Astrocyte (in vitro differentiated cells and primary cell): ENCODE measurements at regions not wholly inside any gene's neighbourhood (a gene's known extent, or its start where the extent isn't known, plus 50 kb on each side); places are given as distances from the start of the nearest gene placed in this dataset.

Source experiments
- DNase-seq: peaks from one replicate; pipeline ENCODE4 v3.0.0-alpha.2; 2010; ENCODE audit warnings: low read depth
- FAIRE-seq: peaks from 2 replicates; lab custom pipeline; 2011; peaks lifted over from hg19 to GRCh38; lab: Jason Lieb, UNC
- H2AFZ ChIP-seq: 2 replicates; pipeline ENCODE4 v1.6.0; 2012; ENCODE audit warnings: low read depth, low read length, inconsistent platforms
- H3K27ac ChIP-seq: 2 replicates; pipeline ENCODE4 v1.5.1; 2011; ENCODE audit warnings: low read depth, low read length, inconsistent platforms
- H3K27me3 ChIP-seq: 2 replicates; pipeline ENCODE4 v1.6.0; 2011; ENCODE audit warnings: low read length, inconsistent platforms; ENCODE audit not compliant: insufficient read depth
- H3K36me3 ChIP-seq: 2 replicates; pipeline ENCODE4 v1.5.1; 2011; ENCODE audit warnings: low read length, inconsistent platforms; ENCODE audit not compliant: insufficient read depth
- H3K4me1 ChIP-seq: 2 replicates; pipeline ENCODE4 v1.5.1; 2011; ENCODE audit warnings: low read length, inconsistent platforms; ENCODE audit not compliant: insufficient read depth
- H3K4me2 ChIP-seq: 2 replicates; pipeline ENCODE4 v1.6.0; 2012; ENCODE audit warnings: low read length, inconsistent platforms
- H3K4me3 ChIP-seq: 2 replicates; pipeline ENCODE4 v1.5.1; 2011; ENCODE audit warnings: low read depth, mild to moderate bottlenecking, low read length, inconsistent platforms; ENCODE audit not compliant: insufficient read depth
- H3K79me2 ChIP-seq: 2 replicates; pipeline ENCODE4 v1.6.0; 2012; ENCODE audit warnings: mild to moderate bottlenecking, low read length, inconsistent platforms; ENCODE audit not compliant: insufficient read depth
- H3K9ac ChIP-seq: 2 replicates; pipeline ENCODE4 v1.6.0; 2012; ENCODE audit warnings: mild to moderate bottlenecking, low read length, inconsistent platforms
- H3K9me3 ChIP-seq: 2 replicates; pipeline ENCODE4 v1.5.1; 2012; ENCODE audit warnings: low read depth, mild to moderate bottlenecking, low read length, inconsistent platforms; ENCODE audit not compliant: insufficient read depth
- H4K20me1 ChIP-seq: 2 replicates; pipeline ENCODE4 v1.6.0; 2012; ENCODE audit warnings: low read length, inconsistent platforms; ENCODE audit not compliant: insufficient read depth
- H3K27ac Mint-ChIP-seq: one replicate; pipeline ENCODE4 v1.8.0; 2021; ENCODE audit warnings: mild to moderate bottlenecking, mixed read lengths; ENCODE audit not compliant: unreplicated experiment
- H3K27me3 Mint-ChIP-seq: one replicate; pipeline ENCODE4 v1.8.0; 2021; ENCODE audit warnings: low read depth, mixed read lengths; ENCODE audit not compliant: unreplicated experiment
- H3K36me3 Mint-ChIP-seq: one replicate; pipeline ENCODE4 v1.8.0; 2021; ENCODE audit warnings: low read depth, mixed read lengths; ENCODE audit not compliant: unreplicated experiment
- H3K4me1 Mint-ChIP-seq: one replicate; pipeline ENCODE4 v1.8.0; 2021; ENCODE audit warnings: low read depth, mixed read lengths; ENCODE audit not compliant: unreplicated experiment
- H3K4me3 Mint-ChIP-seq: one replicate; pipeline ENCODE4 v1.8.0; 2021; ENCODE audit warnings: mild to moderate bottlenecking, moderate library complexity, mixed read lengths; ENCODE audit not compliant: unreplicated experiment
- H3K9me3 Mint-ChIP-seq: one replicate; pipeline ENCODE4 v1.8.0; 2021; ENCODE audit warnings: mild to moderate bottlenecking, mixed read lengths; ENCODE audit not compliant: unreplicated experiment
- CTCF ChIP-seq: IDR thresholded peaks from 2 replicates; pipeline ENCODE4 v1.5.1; 2011; ENCODE audit warnings: low read depth, mild to moderate bottlenecking, inconsistent platforms, low read length, moderate library complexity; ENCODE audit not compliant: insufficient read depth
- EZH2 ChIP-seq: IDR thresholded peaks from 2 replicates; pipeline ENCODE4 v1.6.1; 2012; ENCODE audit warnings: mild to moderate bottlenecking, low read length, inconsistent platforms; ENCODE audit not compliant: insufficient read depth

DNA sequence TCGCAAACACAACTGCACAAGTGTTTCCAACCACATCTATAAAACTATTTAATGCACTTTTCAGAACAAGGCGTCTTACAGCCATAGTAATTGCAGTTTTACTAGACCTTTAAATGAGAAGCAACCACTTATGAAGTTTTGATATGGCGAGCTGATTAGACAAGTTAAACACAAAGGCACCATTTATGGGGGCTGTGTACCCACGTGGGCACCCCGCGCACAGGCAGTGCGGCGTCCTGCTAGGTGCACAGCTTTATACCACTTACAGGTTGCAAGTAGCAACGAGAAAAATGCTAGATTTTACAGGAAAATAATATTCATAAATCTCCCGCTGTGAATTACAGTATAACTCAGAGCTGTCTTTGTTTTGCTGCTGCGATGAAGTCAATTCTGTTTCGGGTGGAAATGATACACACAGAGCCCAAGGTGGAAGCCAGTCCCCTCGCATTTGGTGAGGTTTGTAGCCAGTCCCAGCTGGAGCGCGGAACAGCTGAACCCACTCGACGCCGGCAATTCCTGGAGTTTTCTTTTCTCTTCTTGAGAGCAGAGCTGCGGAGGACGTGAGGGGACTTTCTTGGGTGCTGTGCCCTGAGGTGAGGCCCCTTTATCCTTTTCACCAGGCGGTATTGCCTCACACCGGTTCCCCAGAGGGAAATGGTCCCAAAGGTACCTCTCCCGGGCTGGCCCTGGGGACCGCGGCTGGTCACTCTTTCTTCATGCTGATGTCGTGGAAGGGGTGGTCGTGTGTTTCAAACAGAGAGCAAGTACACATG is 76.7 kb downstream of the PTGR3 start:
- Histone ChIP-seq H2AFZ (no peak overlapping the region), H3K36me3 (no peaks in the 10 kb centered on the region), H4K20me1 (no peaks in the 10 kb centered on the region), H3K4me1 (no peaks in the 10 kb centered on the region), H3K27me3 (no peaks in the 10 kb centered on the region), H3K27ac (no peak overlapping the region), H3K9ac (no peak overlapping the region), H3K9me3 (no peaks in the 10 kb centered on the region), H3K4me3 (no peak overlapping the region), H3K79me2 (no peaks in the 10 kb centered on the region), H3K4me2 (no peak overlapping the region)
- no peak overlapping the region for H3K27ac Mint-ChIP-seq
- TF ChIP-seq CTCF (no peak), EZH2 (no peak)
- peaks cover 16% of the 10 kb centered on the region for H3K27me3 Mint-ChIP-seq
- peaks cover 6% of the 10 kb centered on the region for H3K4me1 Mint-ChIP-seq
- DNase-seq (no peak), FAIRE-seq (no peak)
- H3K9me3 Mint-ChIP-seq = no peaks in the 10 kb centered on the region
- H3K36me3 Mint-ChIP-seq = no peaks in the 10 kb centered on the region
- H3K4me3 Mint-ChIP-seq = no peak overlapping the region

GRCh38 chr18:75131381-75132000 is 77.4 kb downstream of the PTGR3 start:
- Histone ChIP-seq H3K4me2 (peak overlapping the region; percentile 26), H3K27ac (no peak overlapping the region), H3K27me3 (no peaks in the 10 kb centered on the region), H3K9me3 (no peaks in the 10 kb centered on the region), H2AFZ (no peak overlapping the region), H3K4me1 (no peaks in the 10 kb centered on the region), H4K20me1 (no peaks in the 10 kb centered on the region), H3K36me3 (no peaks in the 10 kb centered on the region), H3K4me3 (no peak overlapping the region), H3K9ac (no peak overlapping the region), H3K79me2 (no peaks in the 10 kb centered on the region)
- no peak for FAIRE-seq
- no peak overlapping the region for H3K27ac Mint-ChIP-seq
- no peaks in the 10 kb centered on the region for H3K36me3 Mint-ChIP-seq
- DNase-seq = no peak
- TF ChIP-seq CTCF (no peak), EZH2 (no peak)
- no peak overlapping the region for H3K4me3 Mint-ChIP-seq
- peaks cover 6% of the 10 kb centered on the region for H3K4me1 Mint-ChIP-seq
- peaks cover 16% of the 10 kb centered on the region for H3K27me3 Mint-ChIP-seq
- H3K9me3 Mint-ChIP-seq = no peaks in the 10 kb centered on the region
